GM12878 (cell line): ENCODE measurements at regions not wholly inside any gene's neighbourhood (a gene's known extent, or its start where the extent isn't known, plus 50 kb on each side); places are given as distances from the start of the nearest gene placed in this dataset.
"Not testable (repeated sequence)": the region's sequence is repeated elsewhere in the genome, so short reads cannot be mapped to it uniquely, and the experiment has no call there.

Source experiments
- EGR1 ChIP-seq, 2 experiments: IDR thresholded peaks; 1 replicate in 1 of 2; 2 replicates in 1 of 2; pipeline ENCODE4 v1.6.1; 2011 to 2012; ENCODE audit warnings: low read depth in 2 of 2, low read length in 2 of 2, borderline replicate concordance in 1 of 2, mild to moderate bottlenecking in 1 of 2, moderate library complexity in 1 of 2
- EP300 ChIP-seq, 2 experiments: fragments of 150-350 bp in 1 of 2; IDR thresholded peaks; 2 replicates each; pipeline ENCODE4 v1.6.1; 2011 to 2012; ENCODE audit warnings: low read depth in 2 of 2, low read length in 2 of 2, borderline replicate concordance in 1 of 2, improper control_type of control experiment in 1 of 2, inconsistent platforms in 1 of 2; ENCODE audit not compliant: control insufficient read depth in 1 of 2
- FOS ChIP-seq: IDR thresholded peaks from 3 replicates; pipeline ENCODE4 v1.6.1; 2011; ENCODE audit warnings: borderline replicate concordance; ENCODE audit not compliant: insufficient read length; ENCODE audit errors: extremely low read depth
- FOXM1 ChIP-seq: IDR thresholded peaks from 2 replicates; pipeline ENCODE4 v1.6.1; 2012; ENCODE audit warnings: low read depth, mild to moderate bottlenecking, inconsistent platforms, low read length, moderate library complexity
- MTA3 ChIP-seq: IDR thresholded peaks from 2 replicates; pipeline ENCODE4 v1.6.1; 2012; ENCODE audit warnings: low read length, inconsistent platforms, borderline replicate concordance
- MXI1 ChIP-seq: fragments of 150-350 bp; IDR thresholded peaks from 2 replicates; pipeline ENCODE4 v1.6.1; 2011; ENCODE audit warnings: low read depth, mild to moderate bottlenecking, inconsistent platforms, low read length, improper control_type of control experiment
- POLR2A ChIP-seq: IDR thresholded peaks from 2 replicates; pipeline ENCODE4 v1.6.1; 2011; ENCODE audit warnings: low read depth, mild to moderate bottlenecking, low read length
- POLR2AphosphoS2 ChIP-seq: IDR thresholded peaks from 2 replicates; pipeline ENCODE4 v1.6.1; 2011; ENCODE audit warnings: low read depth, mild to moderate bottlenecking, low read length, improper control_type of control experiment, moderate library complexity
- RAD51 ChIP-seq: fragments of 450-650 bp; IDR thresholded peaks from 2 replicates; pipeline ENCODE4 v1.6.1; 2016; ENCODE audit warnings: moderate library complexity, mild to moderate bottlenecking, inconsistent platforms
- USF1 ChIP-seq: IDR thresholded peaks from 2 replicates; pipeline ENCODE4 v1.6.1; 2011; ENCODE audit warnings: borderline replicate concordance, low read depth, mild to moderate bottlenecking, moderate library complexity, mixed read lengths, low read length; ENCODE audit not compliant: insufficient read depth; ENCODE audit errors: extremely low read length
- YY1 ChIP-seq: IDR thresholded peaks from 2 replicates; pipeline ENCODE4 v1.6.1; 2011; ENCODE audit warnings: low read depth, mild to moderate bottlenecking, low read length
- TF ChIP-seq, protein P1 (sequence below), 3 experiments: IDR thresholded peaks in 2 of 3; conservative IDR thresholded peaks in 1 of 3; 2 replicates each; pipeline ENCODE4 v1.5.1; 2011; ENCODE audit warnings: low read depth in 3 of 3, low read length in 3 of 3, mild to moderate bottlenecking in 3 of 3, control low read depth in 2 of 3, moderate library complexity in 2 of 3, inconsistent platforms in 1 of 3, mixed read lengths in 1 of 3; ENCODE audit not compliant: control insufficient read depth in 2 of 3, insufficient read depth in 1 of 3; ENCODE audit errors: extremely low read depth in 1 of 3
- TF ChIP-seq, protein P2 (sequence below): IDR thresholded peaks from 2 replicates; pipeline ENCODE4 v1.6.1; 2011; ENCODE audit warnings: low read depth, mild to moderate bottlenecking, low read length, moderate library complexity, borderline replicate concordance; ENCODE audit errors: extremely low read depth
- TF ChIP-seq, protein P3 (sequence below): fragments of 450-650 bp; formaldehyde crosslinking; IDR thresholded peaks from 2 replicates; pipeline ENCODE4 v1.4.0; 2020; ENCODE audit warnings: mild to moderate bottlenecking, moderate library complexity

- not testable (repeated sequence) for TF ChIP-seq RAD51; MXI1; POLR2AphosphoS2; FOS; EP300 (IDR thresholded peaks at IDR 0.05; ENCODE audit: borderline replicate concordance in 1 of 2, control insufficient read depth in 1 of 2, low read depth in 2 of 2, low read length in 2 of 2); MTA3; FOXM1; POLR2A; YY1; EGR1 (IDR thresholded peaks at IDR 0.05; ENCODE audit: borderline replicate concordance in 1 of 2, low read depth in 2 of 2, low read length in 2 of 2); USF1
- TF ChIP-seq, protein P1, sequence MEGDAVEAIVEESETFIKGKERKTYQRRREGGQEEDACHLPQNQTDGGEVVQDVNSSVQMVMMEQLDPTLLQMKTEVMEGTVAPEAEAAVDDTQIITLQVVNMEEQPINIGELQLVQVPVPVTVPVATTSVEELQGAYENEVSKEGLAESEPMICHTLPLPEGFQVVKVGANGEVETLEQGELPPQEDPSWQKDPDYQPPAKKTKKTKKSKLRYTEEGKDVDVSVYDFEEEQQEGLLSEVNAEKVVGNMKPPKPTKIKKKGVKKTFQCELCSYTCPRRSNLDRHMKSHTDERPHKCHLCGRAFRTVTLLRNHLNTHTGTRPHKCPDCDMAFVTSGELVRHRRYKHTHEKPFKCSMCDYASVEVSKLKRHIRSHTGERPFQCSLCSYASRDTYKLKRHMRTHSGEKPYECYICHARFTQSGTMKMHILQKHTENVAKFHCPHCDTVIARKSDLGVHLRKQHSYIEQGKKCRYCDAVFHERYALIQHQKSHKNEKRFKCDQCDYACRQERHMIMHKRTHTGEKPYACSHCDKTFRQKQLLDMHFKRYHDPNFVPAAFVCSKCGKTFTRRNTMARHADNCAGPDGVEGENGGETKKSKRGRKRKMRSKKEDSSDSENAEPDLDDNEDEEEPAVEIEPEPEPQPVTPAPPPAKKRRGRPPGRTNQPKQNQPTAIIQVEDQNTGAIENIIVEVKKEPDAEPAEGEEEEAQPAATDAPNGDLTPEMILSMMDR (IDR thresholded peaks at IDR 0.05 in 2 of 3, conservative IDR thresholded peaks at IDR 0.05 in 1 of 3; ENCODE audit: control insufficient read depth in 2 of 3, extremely low read depth in 1 of 3, insufficient read depth in 1 of 3, low read depth in 3 of 3, low read length in 3 of 3) = not testable (repeated sequence)
- TF ChIP-seq, protein P2, sequence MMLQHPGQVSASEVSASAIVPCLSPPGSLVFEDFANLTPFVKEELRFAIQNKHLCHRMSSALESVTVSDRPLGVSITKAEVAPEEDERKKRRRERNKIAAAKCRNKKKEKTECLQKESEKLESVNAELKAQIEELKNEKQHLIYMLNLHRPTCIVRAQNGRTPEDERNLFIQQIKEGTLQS = not testable (repeated sequence)
- TF ChIP-seq, protein P3, sequence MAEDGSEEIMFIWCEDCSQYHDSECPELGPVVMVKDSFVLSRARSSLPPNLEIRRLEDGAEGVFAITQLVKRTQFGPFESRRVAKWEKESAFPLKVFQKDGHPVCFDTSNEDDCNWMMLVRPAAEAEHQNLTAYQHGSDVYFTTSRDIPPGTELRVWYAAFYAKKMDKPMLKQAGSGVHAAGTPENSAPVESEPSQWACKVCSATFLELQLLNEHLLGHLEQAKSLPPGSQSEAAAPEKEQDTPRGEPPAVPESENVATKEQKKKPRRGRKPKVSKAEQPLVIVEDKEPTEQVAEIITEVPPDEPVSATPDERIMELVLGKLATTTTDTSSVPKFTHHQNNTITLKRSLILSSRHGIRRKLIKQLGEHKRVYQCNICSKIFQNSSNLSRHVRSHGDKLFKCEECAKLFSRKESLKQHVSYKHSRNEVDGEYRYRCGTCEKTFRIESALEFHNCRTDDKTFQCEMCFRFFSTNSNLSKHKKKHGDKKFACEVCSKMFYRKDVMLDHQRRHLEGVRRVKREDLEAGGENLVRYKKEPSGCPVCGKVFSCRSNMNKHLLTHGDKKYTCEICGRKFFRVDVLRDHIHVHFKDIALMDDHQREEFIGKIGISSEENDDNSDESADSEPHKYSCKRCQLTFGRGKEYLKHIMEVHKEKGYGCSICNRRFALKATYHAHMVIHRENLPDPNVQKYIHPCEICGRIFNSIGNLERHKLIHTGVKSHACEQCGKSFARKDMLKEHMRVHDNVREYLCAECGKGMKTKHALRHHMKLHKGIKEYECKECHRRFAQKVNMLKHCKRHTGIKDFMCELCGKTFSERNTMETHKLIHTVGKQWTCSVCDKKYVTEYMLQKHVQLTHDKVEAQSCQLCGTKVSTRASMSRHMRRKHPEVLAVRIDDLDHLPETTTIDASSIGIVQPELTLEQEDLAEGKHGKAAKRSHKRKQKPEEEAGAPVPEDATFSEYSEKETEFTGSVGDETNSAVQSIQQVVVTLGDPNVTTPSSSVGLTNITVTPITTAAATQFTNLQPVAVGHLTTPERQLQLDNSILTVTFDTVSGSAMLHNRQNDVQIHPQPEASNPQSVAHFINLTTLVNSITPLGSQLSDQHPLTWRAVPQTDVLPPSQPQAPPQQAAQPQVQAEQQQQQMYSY (CRISPR knock-in tag) = not testable (repeated sequence)
These were observed 56.8 kb upstream of the PTMA start for GRCh38 chr2:231651561-231651960.
